ENCODE measurements at regions not wholly inside any gene's neighbourhood (a gene's known extent, or its start where the extent isn't known, plus 50 kb on each side); places are given as distances from the start of the nearest gene placed in this dataset.
"Not testable (repeated sequence)": the region's sequence is repeated elsewhere in the genome, so short reads cannot be mapped to it uniquely, and the experiment has no call there.

DNA sequence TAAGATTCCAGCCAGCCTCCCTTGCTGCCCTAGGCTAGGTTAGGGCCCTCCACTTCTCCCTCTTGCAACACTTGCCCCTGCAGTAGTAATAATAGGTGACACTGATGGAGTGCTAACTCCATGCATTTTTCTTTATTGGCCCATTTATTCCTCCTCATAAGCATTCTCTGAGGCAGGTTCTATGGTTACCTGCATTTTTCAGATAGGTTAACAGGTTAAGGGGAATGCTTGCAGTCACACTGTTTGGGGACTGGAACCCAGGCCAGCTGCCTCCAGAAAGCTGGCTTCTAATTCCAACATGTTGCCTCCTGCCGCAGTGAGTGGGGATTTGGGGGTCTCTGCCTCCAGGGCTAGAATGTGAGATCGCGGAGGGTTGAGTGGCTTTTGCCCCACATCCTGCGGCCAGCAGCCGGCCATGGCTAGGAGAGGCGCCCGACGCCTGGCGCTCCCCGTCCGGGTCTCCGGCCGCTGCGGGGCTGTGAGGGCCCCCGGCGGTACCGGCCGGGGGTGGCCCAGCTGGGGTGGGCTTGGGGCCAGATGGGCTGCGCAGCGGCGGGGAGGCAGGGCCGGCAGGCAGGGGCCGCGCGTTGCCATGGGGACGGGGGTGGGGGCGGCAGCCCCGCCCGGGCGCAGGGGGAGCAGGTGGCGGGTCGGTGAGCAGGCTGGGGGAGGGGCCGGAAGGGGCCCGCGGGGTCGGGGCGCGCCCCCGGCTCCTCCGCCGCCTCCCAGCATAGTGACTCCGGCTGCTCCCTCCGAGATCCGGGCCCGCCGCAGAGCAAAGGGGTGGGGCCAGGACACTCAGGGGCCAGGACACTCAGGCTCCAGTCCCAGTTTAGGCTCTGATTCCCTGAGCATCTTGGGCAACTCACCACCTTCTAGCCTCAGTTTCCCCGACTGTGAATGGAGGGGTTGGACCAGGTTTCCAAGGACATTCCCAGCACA, 68.4 kb upstream of the SSBP3 start:
- DNase-seq (ENCODE audit: low read depth in 2 of 3, low spot score in 2 of 3): no peak

GRCh38 chr1:54471588-54471987, 65.4 kb upstream of the SSBP3 start:
- DNase-seq (ENCODE audit: low read depth in 2 of 3, low spot score in 2 of 3): no peak

DNA sequence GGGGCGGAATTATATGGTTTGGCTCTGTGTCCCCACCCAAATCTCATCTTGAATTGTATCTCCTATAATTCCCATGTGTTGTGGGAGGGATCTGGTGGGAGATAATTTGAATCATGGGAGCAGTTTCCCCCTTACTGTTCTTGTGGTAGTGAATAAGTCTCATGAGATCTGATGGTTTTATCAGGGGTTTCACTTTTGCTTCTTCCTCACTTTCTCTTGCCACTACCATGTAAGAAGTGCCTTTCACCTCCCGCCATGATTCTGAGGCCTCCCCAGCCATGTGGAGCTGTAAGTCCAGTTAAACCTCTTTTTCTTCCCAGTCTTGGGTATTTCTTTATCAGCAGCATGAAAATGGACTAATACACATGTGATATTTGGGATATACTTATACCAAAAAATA, 63.2 kb upstream of the SSBP3 start:
- DNase-seq (ENCODE audit: low read depth in 2 of 3, low spot score in 2 of 3): not testable (repeated sequence)

DNA sequence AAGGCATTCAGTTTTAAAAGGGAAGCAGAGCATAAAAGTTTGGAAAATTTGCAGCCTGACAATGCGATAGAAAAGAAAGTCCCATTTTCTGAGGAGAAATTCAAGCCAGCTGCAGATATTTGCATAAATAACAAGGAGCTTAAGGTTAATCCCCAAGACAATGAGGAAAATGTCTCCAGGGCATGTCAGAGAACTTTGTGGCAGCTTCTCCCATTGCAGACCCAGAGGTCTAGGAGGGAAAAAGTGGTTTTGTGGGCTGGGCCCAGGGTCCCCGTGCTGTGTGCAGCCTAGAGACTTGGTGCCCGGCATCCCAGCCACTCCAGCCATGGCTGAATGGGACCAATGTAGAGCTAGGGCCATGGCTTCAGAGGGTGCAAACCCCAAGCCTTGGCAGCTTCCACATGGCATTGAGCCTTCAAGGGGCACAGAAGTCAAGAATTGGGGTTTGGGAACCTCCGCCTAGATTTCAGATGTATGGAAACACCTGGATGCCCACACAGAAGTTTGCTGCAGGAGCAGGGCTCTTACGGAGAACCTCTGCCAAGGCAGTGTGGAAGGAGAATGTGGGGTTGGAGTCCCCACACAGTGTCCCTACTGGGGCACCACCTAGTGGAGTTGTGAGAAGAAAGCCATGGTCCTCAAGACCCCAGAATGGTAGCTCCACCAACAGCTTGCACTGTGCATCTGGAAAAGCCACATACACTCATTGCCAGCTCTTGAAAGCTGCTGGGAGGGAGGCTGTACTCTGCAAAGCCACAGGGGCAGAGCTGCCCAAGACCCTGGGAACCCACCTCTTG, 62.3 kb upstream of the SSBP3 start:
- not testable (repeated sequence) for DNase-seq (ENCODE audit: low read depth in 2 of 3, low spot score in 2 of 3)

DNA sequence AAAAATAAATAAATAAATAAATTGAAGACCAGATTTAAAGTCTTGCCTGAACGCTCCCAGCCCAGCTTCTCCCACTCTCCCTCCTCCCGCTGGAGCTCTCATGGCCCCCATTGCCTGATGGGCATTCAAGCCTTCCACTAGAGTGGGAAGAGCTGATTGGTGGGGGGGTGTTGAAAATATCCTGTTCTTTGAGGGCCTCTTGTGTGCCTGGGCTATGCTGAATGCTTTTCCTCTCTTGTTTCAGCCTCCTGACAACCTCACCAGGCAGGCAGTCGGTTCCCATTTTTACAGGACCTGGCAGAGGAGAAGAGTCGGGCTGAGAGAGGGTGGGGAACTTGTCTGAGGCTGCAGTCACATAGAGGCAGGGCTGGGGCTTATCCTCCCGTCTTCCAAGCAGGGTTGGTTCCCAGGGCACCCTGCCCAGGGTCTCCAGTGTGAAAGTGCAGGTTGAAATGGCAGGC, 59.2 kb upstream of the SSBP3 start:
- DNase-seq (ENCODE audit: low read depth in 2 of 3, low spot score in 2 of 3): no peak

- no peak for DNase-seq (ENCODE audit: low read depth in 2 of 3, low spot score in 2 of 3)
Measured at GRCh38 chr1:54464477-54465146, 58.4 kb upstream of the SSBP3 start.

DNA sequence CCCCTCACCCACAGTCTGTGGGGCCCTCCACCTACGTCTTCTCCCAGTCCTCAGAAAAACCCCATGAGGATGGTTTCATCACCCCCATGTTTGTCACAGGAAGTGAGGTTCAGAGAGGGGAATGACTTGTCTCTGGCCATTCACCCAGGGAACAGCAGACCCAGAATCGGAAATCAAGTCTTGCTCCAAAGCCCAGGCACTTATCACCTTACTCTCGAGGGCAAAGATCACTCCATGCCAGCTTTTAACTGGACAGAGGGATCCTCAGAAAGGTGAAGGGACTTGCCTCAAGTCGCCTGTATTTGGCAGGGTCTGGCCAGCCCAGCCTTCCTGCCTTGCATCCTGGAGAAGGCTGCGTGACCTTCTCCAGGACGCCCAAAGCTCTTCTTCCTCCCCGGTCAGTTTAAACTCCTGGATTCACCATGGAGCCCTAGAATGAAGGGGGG, 57.9 kb upstream of the SSBP3 start:
- no peak for DNase-seq (ENCODE audit: low read depth in 2 of 3, low spot score in 2 of 3)

DNA sequence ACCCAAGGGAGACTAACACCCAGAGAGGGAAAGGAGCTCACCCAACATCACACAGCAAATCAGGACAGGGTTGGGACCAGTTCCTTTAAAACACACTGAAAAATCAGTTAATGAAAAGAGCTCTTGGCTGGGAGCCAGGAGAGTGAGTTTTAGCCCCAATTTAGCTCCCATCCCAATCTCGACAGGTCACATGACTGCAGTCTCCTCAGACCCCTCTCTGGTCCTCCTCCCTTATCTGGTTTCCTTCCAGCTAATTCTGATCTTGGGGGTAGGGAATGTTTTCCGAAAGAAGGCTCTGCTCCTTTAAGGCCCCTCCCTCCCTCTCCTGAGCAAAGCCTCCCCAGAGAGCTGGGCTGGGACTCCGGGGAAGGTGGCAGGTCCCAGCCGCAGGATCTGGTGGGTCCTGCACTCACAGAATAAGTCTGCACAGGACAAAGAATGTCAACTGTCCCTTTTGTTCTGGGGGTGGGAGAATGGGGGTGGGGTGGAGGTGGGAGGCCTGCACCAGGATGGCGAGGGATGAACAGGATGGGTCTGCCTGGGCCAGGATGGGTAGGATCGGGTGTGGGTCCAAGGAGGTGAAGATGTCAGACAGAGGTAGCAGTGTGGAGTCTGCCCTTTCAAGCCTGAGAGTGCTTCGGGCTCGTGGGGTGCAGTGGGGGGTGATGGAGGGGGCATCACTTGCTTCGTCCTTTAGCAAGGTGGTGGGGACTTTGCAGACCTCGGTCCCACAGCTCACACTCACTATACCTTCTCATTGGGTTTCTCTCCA, 57.3 kb upstream of the SSBP3 start:
- no peak for DNase-seq (ENCODE audit: low read depth in 2 of 3, low spot score in 2 of 3)

DNA sequence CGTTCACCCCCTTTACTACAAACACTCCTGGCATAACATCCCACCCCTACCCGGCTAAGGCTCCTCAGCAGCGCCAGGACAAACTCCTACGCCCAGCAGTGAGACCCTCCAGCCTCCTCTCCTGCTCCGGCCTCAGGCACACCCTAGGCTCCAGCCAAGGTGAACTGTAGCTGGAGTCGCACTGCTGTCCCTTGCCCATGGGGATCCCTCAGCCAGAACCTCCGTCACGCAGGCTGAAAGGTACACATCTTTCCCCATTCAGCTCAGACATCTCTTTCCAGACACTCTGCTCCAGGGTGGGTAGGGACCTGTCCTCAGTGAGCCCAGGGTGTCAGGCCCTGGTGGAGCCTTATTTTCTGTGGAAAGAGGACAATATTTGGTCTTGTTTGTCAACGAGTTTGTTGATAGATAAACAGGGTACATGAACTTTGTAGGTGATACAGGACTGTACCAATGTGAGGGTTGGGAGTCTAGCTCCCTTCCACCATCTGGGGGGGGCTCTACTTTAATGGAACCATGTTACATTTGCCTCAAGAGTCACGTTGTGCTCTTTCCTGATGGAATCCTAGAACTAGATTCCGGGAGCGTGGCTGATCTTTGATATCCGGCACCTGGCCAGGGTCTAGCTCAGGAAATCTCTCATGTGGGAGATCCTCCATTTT, 56.5 kb upstream of the SSBP3 start:
- no peak for DNase-seq (ENCODE audit: low read depth in 2 of 3, low spot score in 2 of 3)

GRCh38 chr1:54461731-54462596, 55.8 kb upstream of the SSBP3 start:
- no peak for DNase-seq (ENCODE audit: low read depth in 2 of 3, low spot score in 2 of 3)

DNA sequence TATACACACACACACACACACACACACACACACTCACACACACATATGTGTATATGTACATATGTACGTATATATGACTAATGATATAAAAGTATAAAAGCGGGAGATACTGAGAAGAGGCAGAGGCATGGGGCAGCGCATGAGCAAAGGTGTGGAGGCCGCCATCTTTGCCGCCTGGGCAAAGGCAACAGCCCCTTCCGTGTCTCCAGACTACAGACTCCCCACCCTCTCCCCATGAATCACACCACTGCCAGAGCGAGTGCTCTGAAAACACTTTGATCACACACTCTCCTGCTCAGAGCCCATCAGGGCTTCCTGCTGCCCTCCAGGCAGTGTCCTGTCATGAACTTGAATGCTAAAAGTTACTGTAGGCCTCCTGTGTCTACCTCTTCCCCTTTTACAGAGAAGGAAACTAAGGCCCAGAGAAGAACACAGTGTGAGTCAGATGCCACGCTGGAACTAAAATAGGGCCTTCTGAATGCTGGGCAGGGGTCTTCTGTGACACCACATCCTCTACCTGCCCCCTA, 54.7 kb upstream of the SSBP3 start:
- no peak for DNase-seq (ENCODE audit: low read depth in 2 of 3, low spot score in 2 of 3)

DNA sequence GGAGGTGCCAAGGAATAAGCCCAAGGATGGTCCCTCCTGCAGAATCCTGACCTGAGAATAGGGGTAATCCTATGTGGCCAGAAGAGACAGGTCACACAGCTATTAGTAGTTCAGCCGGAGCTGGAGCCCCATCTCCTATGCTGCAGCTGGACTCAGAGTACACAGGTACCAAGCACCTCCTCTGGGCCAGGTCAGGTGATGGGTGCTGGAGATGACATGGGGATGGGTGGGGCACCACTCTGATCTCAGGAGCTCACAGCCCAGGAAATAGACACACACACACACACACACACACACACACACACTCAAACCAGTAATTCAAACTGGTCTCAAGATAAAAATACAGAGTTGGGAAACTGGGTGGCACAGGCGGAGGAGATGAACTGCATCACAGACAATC, 54.2 kb upstream of the SSBP3 start:
- DNase-seq (ENCODE audit: low read depth in 2 of 3, low spot score in 2 of 3): no peak

- DNase-seq (ENCODE audit: low read depth in 2 of 3, low spot score in 2 of 3): no peak
Measured at GRCh38 chr1:54459726-54460191, 53.6 kb upstream of the SSBP3 start.

GRCh38 chr1:54459140-54459539, 52.9 kb upstream of the SSBP3 start:
- no peak for DNase-seq (ENCODE audit: low read depth in 2 of 3, low spot score in 2 of 3)

- no peak for DNase-seq (ENCODE audit: low read depth in 2 of 3, low spot score in 2 of 3)
Measured at GRCh38 chr1:54456921-54457529, 50.8 kb upstream of the SSBP3 start.

DNA sequence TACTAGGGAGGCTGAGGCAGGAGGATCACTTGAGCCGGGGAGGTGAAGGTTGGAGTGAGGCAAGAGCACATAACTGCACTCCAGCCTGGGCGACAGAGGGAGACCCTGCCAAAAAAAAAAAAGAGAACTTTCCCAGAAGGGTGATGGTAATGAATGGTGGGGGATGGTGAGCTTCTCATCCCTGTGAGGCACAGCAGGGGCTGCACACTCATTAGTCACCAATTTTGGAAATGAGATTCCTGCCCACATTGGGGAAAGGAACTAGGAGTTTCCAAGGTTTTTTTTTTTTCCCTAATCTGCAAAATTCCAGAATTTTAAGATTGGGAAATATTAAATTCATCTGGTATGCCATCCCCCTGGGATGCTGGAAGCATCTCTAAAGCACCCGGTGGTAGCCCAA, 50.2 kb upstream of the SSBP3 start:
- DNase-seq (ENCODE audit: low read depth in 2 of 3, low spot score in 2 of 3): no peak
